ENCODE measurements at regions not wholly inside any gene's neighbourhood (a gene's known extent, or its start where the extent isn't known, plus 50 kb on each side); places are given as distances from the start of the nearest gene placed in this dataset.

DNA sequence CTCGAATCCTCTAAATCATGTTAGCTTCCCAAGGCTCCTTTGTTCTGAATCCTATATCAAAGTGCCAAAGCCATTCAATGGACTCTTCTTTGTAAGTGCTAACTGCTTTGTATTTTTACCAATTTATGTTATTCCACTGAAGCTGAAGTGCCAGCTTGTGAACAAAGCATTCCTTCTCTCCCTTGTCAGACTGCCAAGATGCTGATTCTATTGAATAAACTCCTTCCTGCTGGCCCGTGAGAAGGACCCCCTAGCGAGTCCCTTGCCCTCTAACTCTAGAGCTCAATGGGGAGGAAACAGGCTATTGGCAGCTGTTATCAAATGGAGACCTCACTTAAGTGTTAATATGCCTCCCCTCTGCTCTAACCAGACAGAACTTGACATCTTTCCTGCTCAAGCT lies 1097.9 kb upstream of the CNTNAP5 start:
- H3K36me3 ChIP-seq: no peaks in the 10 kb centered on the region
- ATAC-seq: no peak
- no peak overlapping the region for H3K27ac ChIP-seq
- H3K4me1 ChIP-seq: no peaks in the 10 kb centered on the region
- 53 to 54% methylated on average over 2 to 3 of the region's 3 CpGs for WGBS, 2 donors (ENCODE audit: low coverage in 1 of 2)
- H3K9me3 ChIP-seq: peaks cover 0 to 28% (median 0%) of the 10 kb centered on the region in 3 donors
- TF ChIP-seq POLR2AphosphoS5 (IDR thresholded peaks at IDR 0.05): no peak
- TF ChIP-seq, protein P1, sequence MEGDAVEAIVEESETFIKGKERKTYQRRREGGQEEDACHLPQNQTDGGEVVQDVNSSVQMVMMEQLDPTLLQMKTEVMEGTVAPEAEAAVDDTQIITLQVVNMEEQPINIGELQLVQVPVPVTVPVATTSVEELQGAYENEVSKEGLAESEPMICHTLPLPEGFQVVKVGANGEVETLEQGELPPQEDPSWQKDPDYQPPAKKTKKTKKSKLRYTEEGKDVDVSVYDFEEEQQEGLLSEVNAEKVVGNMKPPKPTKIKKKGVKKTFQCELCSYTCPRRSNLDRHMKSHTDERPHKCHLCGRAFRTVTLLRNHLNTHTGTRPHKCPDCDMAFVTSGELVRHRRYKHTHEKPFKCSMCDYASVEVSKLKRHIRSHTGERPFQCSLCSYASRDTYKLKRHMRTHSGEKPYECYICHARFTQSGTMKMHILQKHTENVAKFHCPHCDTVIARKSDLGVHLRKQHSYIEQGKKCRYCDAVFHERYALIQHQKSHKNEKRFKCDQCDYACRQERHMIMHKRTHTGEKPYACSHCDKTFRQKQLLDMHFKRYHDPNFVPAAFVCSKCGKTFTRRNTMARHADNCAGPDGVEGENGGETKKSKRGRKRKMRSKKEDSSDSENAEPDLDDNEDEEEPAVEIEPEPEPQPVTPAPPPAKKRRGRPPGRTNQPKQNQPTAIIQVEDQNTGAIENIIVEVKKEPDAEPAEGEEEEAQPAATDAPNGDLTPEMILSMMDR (IDR thresholded peaks at IDR 0.05): no peak
- no peak for TF ChIP-seq EP300 (IDR thresholded peaks at IDR 0.05)
- TF ChIP-seq POLR2A (IDR thresholded peaks at IDR 0.05): no peak
- no peaks in the 10 kb centered on the region for H3K27me3 ChIP-seq
- H3K4me3 ChIP-seq: no peak overlapping the region

DNA sequence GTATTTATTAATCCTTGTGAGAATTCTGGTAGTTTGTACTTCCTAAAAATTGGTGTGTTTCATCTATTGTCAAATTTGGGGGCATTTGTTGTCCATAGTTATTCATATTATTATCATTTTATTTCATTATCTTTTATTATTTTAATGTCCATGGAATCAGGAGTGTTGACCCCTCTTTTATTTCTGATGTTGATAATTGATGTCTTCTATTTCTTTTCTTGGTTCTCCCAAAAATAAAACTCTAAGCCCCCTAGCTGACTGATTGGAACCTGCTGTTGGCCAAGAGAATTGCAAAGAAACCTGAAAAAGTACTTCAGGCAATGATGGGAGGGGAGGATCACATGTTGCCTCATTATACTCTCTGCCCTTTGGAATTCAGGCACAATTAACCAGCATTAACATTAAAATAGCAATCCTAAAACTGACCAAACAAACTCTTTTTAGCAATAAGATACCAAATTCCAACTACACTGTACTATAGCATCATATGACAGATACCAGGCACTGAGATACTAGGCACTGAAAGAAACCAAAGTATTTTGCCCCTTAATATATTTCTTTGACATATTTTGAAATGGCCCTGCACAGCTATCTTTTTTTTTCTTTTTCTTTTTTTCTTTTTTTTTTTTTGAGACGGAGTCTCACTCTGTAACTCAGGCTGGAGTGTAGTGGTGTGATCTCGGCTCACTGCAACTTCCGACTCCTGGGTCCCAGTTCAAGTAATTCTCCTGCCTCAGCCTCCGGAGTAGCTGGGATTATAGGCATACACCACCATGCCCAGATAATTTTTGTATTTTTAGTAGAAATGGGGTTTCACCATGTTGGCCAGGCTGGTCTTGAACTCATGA lies 1097.2 kb upstream of the CNTNAP5 start:
- TF ChIP-seq POLR2A (IDR thresholded peaks at IDR 0.05): no peak
- no peak for TF ChIP-seq POLR2AphosphoS5 (IDR thresholded peaks at IDR 0.05)
- TF ChIP-seq, protein P1 (IDR thresholded peaks at IDR 0.05): no peak
- TF ChIP-seq EP300 (IDR thresholded peaks at IDR 0.05): no peak
- no peaks in the 10 kb centered on the region for H3K36me3 ChIP-seq
- H3K4me3 ChIP-seq: no peak overlapping the region
- H3K27me3 ChIP-seq: no peaks in the 10 kb centered on the region
- ATAC-seq: no peak
- peaks cover 0 to 28% (median 0%) of the 10 kb centered on the region in 3 donors for H3K9me3 ChIP-seq
- H3K4me1 ChIP-seq: no peaks in the 10 kb centered on the region
- H3K27ac ChIP-seq: no peak overlapping the region
- WGBS, 2 donors (ENCODE audit: low coverage in 1 of 2): 97% methylated on average over 4 of the region's 4 CpGs; no CpG with 5 or more reads in 1 of the 2 donors

DNA sequence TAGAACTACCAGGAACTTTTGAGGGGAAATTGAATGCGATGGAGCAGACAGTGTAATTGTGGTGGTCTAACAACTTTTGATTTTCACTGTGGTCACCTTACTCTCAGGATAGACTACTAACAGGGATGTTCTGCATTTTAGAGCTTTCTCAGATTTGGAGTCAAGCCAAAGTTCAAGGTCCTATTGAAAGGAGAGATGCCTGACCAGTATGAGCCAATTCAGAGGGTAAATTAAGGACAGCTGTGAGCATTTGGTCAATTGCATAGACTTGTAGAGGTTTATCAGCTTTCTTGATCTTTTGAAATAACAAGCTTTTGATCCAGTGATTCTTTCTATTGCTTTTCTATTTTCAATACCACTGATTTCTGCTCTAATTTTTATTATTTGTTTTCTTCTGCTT lies 1095.7 kb upstream of the CNTNAP5 start:
- ATAC-seq: no peak
- 100% methylated on average over 1 of the region's 1 CpG; no CpG with 5 or more reads in 1 of the 2 donors for WGBS, 2 donors (ENCODE audit: low coverage in 1 of 2)
- Histone ChIP-seq H3K27me3 (no peaks in the 10 kb centered on the region), H3K9me3 (peaks cover 0 to 17% (median 0%) of the 10 kb centered on the region in 3 donors), H3K4me3 (no peak overlapping the region), H3K4me1 (no peaks in the 10 kb centered on the region), H3K36me3 (no peaks in the 10 kb centered on the region), H3K27ac (no peak overlapping the region)
- TF ChIP-seq EP300 (IDR thresholded peaks at IDR 0.05) (no peak), POLR2AphosphoS5 (IDR thresholded peaks at IDR 0.05) (no peak), POLR2A (IDR thresholded peaks at IDR 0.05) (no peak)
- TF ChIP-seq, protein P1 (IDR thresholded peaks at IDR 0.05): no peak

DNA sequence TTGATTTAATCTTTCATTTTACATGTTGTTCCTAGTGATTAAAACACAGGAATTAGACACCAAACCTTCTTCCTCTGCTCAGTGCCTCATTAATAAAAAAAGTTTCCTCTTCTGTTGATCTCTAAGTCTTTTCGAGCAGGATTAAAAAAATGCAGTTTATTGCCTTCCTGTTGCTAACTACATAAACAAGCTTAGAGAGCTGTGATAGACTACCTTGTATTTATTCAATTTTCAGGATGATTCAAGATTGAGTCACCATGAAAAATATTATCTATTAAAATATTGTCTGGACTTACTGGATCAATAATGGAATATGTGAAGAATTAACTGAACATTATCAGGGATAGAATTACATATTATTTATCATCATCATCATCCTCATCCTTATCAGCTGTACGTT lies 1089.6 kb upstream of the CNTNAP5 start:
- no peak for TF ChIP-seq POLR2A (IDR thresholded peaks at IDR 0.05)
- no peak for TF ChIP-seq EP300 (IDR thresholded peaks at IDR 0.05)
- TF ChIP-seq, protein P1 (IDR thresholded peaks at IDR 0.05): no peak
- no peak for TF ChIP-seq POLR2AphosphoS5 (IDR thresholded peaks at IDR 0.05)
- WGBS, 2 donors (ENCODE audit: low coverage in 1 of 2): 53 to 60% methylated on average over 2 of the region's 2 CpGs
- Histone ChIP-seq H3K27me3 (no peaks in the 10 kb centered on the region), H3K4me1 (no peaks in the 10 kb centered on the region), H3K27ac (no peak overlapping the region), H3K9me3 (no peaks in the 10 kb centered on the region), H3K4me3 (no peak overlapping the region), H3K36me3 (no peaks in the 10 kb centered on the region)
- ATAC-seq: no peak

DNA sequence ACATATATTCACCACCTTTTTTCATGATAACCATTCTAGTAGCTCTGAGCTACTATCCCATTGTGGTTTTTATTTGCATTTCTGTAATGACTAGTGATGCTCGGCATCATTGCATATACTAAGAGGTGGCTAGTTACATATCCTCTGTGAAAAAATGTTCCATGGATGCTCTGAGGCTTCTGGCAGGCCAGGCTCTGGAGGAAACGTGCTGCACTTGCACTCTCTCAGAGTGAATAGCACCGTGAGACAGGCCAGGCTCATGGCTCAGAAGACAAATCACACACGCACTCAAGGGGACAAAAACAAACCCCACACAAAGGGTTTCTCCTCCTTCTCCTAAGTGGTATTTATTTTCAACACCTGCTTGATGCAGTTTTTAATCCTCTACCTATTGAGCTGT lies 1085.3 kb upstream of the CNTNAP5 start:
- TF ChIP-seq POLR2AphosphoS5 (IDR thresholded peaks at IDR 0.05): no peak
- TF ChIP-seq POLR2A (IDR thresholded peaks at IDR 0.05): no peak
- TF ChIP-seq, protein P1 (IDR thresholded peaks at IDR 0.05): no peak
- TF ChIP-seq EP300 (IDR thresholded peaks at IDR 0.05): no peak
- ATAC-seq: no peak
- H3K9me3 ChIP-seq: no peaks in the 10 kb centered on the region
- 67 to 69% methylated on average over 3 to 4 of the region's 4 CpGs for WGBS, 2 donors (ENCODE audit: low coverage in 1 of 2)
- H3K4me3 ChIP-seq: no peak overlapping the region
- no peak overlapping the region for H3K27ac ChIP-seq
- H3K36me3 ChIP-seq: no peaks in the 10 kb centered on the region
- H3K4me1 ChIP-seq: no peaks in the 10 kb centered on the region
- no peaks in the 10 kb centered on the region for H3K27me3 ChIP-seq

Data from gastroesophageal sphincter (tissue), 4 donors.